ENCODE measurements at regions not wholly inside any gene's neighbourhood (a gene's known extent, or its start where the extent isn't known, plus 50 kb on each side); places are given as distances from the start of the nearest gene placed in this dataset.
"Not testable (repeated sequence)": the region's sequence is repeated elsewhere in the genome, so short reads cannot be mapped to it uniquely, and the experiment has no call there.

GRCh38 chr20:50434653-50435396 lies 75.4 kb upstream of the PTPN1 start:
- DNase-seq, result peak; percentile 9

GRCh38 chr20:50435397-50436051 lies 74.7 kb upstream of the PTPN1 start:
- DNase-seq, result no peak

GRCh38 chr20:50436052-50436656 lies 74.0 kb upstream of the PTPN1 start:
- no peak for DNase-seq

- no peak for DNase-seq
These were observed 73.5 kb upstream of the PTPN1 start for GRCh38 chr20:50436696-50437095.

GRCh38 chr20:50438986-50439407 lies 71.2 kb upstream of the PTPN1 start:
- DNase-seq, result no peak

GRCh38 chr20:50439539-50440453 lies 70.4 kb upstream of the PTPN1 start:
- no peak for DNase-seq

- DNase-seq, result no peak
These were observed 67.7 kb upstream of the PTPN1 start for GRCh38 chr20:50442512-50442911.

GRCh38 chr20:50445354-50446151 lies 64.6 kb upstream of the PTPN1 start:
- DNase-seq, result peak; percentile 6

GRCh38 chr20:50446351-50447101 lies 63.7 kb upstream of the PTPN1 start:
- DNase-seq, result no peak

- no peak for DNase-seq
These were observed 62.9 kb upstream of the PTPN1 start for GRCh38 chr20:50447102-50447804.

GRCh38 chr20:50447817-50448216 lies 62.4 kb upstream of the PTPN1 start:
- DNase-seq, result no peak

- not testable (repeated sequence) for DNase-seq
These were observed 61.4 kb upstream of the PTPN1 start for GRCh38 chr20:50448625-50449403.

- no peak for DNase-seq
These were observed 60.3 kb upstream of the PTPN1 start for GRCh38 chr20:50449738-50450492.

- DNase-seq, result no peak
These were observed 59.7 kb upstream of the PTPN1 start for GRCh38 chr20:50450493-50450826.

GRCh38 chr20:50450881-50451752 lies 59.1 kb upstream of the PTPN1 start:
- DNase-seq, result no peak

- not testable (repeated sequence) for DNase-seq
These were observed 58.3 kb upstream of the PTPN1 start for GRCh38 chr20:50451792-50452425.

- no peak for DNase-seq
These were observed 56.5 kb upstream of the PTPN1 start for GRCh38 chr20:50453533-50454244.
